Kidney (tissue), 13 donors: ENCODE measurements at regions not wholly inside any gene's neighbourhood (a gene's known extent, or its start where the extent isn't known, plus 50 kb on each side); places are given as distances from the start of the nearest gene placed in this dataset.

Experiments
- DNase-seq, 5 donors: peaks; one replicate each; pipeline ENCODE4 v3.0.0-alpha.2; 2013 to 2020
- FAIRE-seq: peaks from 2 replicates; lab custom pipeline; 2012; peaks lifted over from hg19 to GRCh38; lab: Jason Lieb, UNC
- H3K27ac ChIP-seq, 2 donors: one replicate each; pipeline ENCODE4 v1.7.0; 2013; ENCODE audit warnings: low read depth in 2 of 2, low read length in 2 of 2, inconsistent platforms in 1 of 2
- H3K27me3 ChIP-seq: one replicate; pipeline ENCODE4 v1.7.1; 2013; ENCODE audit warnings: low read length, inconsistent platforms; ENCODE audit not compliant: control insufficient read depth, insufficient read depth
- H3K36me3 ChIP-seq, 3 donors: one replicate each; pipeline versions ENCODE4 v1.7.0 to v1.7.1; 2013; ENCODE audit warnings: low read length in 3 of 3, control low read depth in 1 of 3, inconsistent platforms in 1 of 3; ENCODE audit not compliant: insufficient read depth in 3 of 3, control insufficient read depth in 2 of 3
- H3K4me1 ChIP-seq, 3 donors: one replicate each; pipeline versions ENCODE4 v1.7.0 to v1.7.1; 2013; ENCODE audit warnings: low read length in 3 of 3, inconsistent platforms in 1 of 3, low read depth in 1 of 3; ENCODE audit not compliant: control insufficient read depth in 2 of 3, insufficient read depth in 2 of 3
- H3K4me3 ChIP-seq, 3 donors: one replicate each; pipeline versions ENCODE4 v1.7.0 to v1.8.1; 2013; ENCODE audit warnings: low read length in 3 of 3, control low read depth in 1 of 3, inconsistent platforms in 1 of 3
- H3K9ac ChIP-seq, 3 donors: one replicate each; pipeline versions ENCODE4 v1.7.0 to v1.7.1; 2013; ENCODE audit warnings: low read length in 3 of 3, control low read depth in 1 of 3, inconsistent platforms in 1 of 3
- H3K9me3 ChIP-seq, 3 donors: one replicate each; pipeline versions ENCODE4 v1.7.0 to v1.7.1; 2013; ENCODE audit warnings: low read length in 3 of 3, control low read depth in 1 of 3, inconsistent platforms in 1 of 3; ENCODE audit not compliant: control insufficient read depth in 2 of 3, insufficient read depth in 1 of 3
- intact Hi-C: fragments of 100-400 bp; cut with DNase I; formaldehyde crosslinking; loops from one replicate; pipeline ENCODE4 v1.11.1; 2022
- TF ChIP-seq, protein P1 (sequence below): IDR thresholded peaks from 3 replicates; pipeline ENCODE4 v1.5.1; 2012; ENCODE audit warnings: mild to moderate bottlenecking, moderate library complexity, borderline replicate concordance; ENCODE audit not compliant: insufficient read depth; ENCODE audit errors: extremely low read depth
- donor health status: control.
- donor health status: control.
- donor health status: control.
- donor health status: control.
- donor health status: control.
- donor health status: DM: yes; HTN: yes; CAD: no.
- donor health status: Normal renal cell carcinoma (clear cell type).

DNA sequence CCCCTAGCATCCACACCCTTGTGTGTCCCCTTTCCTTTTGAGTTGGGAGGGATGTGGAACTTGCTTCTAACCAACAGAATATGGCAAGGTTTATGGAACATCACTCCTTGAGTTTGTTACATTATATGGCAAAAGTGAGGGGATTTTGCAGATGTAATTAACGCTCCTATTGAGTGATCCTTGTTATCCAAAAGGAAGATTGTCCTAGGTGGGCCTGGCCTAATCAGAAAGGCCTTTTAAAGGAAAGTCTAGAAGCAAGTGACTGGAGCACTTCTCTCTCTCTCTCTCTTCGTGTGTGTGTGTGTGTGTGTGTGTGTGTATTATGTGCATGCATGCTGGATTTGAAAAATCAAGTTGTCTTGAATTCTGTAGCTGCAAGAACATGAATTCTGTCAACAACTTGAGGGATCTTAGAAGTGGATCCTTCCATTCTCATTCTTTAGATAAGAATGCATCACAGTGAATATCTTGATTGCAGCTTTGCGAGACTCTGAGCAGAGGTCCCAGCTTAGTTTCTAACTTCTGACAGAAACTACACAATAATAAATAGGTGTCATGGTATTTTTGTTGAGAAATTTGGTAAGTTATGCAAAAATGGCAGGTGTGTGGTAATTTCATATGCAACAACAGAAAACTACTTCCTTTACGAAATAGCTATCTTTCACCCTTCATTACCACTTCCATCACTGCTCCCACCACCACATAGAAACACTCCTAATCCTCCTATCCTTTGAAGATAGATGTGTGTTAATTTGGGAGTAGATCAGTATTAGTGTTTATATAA lies 360.9 kb upstream of the CBLB start:
- intact Hi-C loops = no loop called here
- no peak for DNase-seq
- Histone ChIP-seq H3K27me3 (no peaks in the 10 kb centered on the region), H3K4me3 (no peak overlapping the region), H3K36me3 (no peaks in the 10 kb centered on the region), H3K27ac (no peak overlapping the region), H3K9ac (no peak overlapping the region), H3K4me1 (no peaks in the 10 kb centered on the region), H3K9me3 (no peaks in the 10 kb centered on the region)
- FAIRE-seq = no peak
- TF ChIP-seq, protein P1, sequence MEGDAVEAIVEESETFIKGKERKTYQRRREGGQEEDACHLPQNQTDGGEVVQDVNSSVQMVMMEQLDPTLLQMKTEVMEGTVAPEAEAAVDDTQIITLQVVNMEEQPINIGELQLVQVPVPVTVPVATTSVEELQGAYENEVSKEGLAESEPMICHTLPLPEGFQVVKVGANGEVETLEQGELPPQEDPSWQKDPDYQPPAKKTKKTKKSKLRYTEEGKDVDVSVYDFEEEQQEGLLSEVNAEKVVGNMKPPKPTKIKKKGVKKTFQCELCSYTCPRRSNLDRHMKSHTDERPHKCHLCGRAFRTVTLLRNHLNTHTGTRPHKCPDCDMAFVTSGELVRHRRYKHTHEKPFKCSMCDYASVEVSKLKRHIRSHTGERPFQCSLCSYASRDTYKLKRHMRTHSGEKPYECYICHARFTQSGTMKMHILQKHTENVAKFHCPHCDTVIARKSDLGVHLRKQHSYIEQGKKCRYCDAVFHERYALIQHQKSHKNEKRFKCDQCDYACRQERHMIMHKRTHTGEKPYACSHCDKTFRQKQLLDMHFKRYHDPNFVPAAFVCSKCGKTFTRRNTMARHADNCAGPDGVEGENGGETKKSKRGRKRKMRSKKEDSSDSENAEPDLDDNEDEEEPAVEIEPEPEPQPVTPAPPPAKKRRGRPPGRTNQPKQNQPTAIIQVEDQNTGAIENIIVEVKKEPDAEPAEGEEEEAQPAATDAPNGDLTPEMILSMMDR = no peak

DNA sequence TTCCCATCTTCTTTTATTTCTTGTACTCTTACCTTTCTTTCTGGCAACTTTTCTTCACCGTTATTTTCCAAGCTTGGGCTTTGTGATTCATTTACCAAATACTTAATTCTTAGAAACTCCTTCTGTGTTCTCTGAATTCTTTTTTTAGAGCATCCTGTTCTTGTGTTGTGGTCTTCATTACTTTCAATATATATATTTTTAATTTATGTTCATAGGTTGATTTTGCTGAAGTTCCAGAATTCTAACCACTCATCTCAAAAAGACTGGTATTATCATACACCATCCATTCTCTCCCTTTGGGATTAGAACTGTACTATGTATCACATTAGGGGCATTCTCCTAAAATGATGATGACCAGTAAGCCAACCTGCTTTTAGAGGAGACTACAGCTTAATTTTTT lies 362.3 kb upstream of the CBLB start:
- TF ChIP-seq, protein P1 = no peak
- Histone ChIP-seq H3K27me3 (no peaks in the 10 kb centered on the region), H3K27ac (no peak overlapping the region), H3K36me3 (no peaks in the 10 kb centered on the region), H3K9me3 (no peaks in the 10 kb centered on the region), H3K9ac (no peak overlapping the region), H3K4me1 (no peaks in the 10 kb centered on the region), H3K4me3 (no peak overlapping the region)
- intact Hi-C loops = no loop called here
- FAIRE-seq (no peak), DNase-seq (no peak)

DNA sequence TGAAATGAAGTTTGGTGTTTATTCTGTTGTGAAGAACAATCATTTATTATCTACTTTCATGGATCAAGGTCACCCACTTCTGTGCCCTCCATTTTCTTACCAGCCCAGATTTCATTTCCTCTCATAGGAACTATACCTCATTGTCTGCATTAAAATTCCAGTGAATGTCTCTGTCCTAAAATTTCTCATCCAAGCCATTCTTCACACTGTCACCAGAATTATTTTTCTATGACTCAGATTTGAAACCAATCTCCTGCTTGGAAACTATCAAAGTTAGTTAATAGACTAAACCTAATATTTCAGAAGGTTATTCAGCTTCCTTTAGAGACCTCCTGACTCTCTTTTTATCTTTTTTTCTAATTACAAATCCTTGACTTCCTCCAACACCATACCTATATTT lies 364.1 kb upstream of the CBLB start:
- Histone ChIP-seq H3K4me1 (no peaks in the 10 kb centered on the region), H3K27me3 (no peaks in the 10 kb centered on the region), H3K27ac (no peak overlapping the region), H3K9me3 (no peaks in the 10 kb centered on the region), H3K36me3 (no peaks in the 10 kb centered on the region), H3K9ac (no peak overlapping the region), H3K4me3 (no peak overlapping the region)
- DNase-seq (no peak), FAIRE-seq (no peak)
- TF ChIP-seq, protein P1 = no peak
- intact Hi-C loops = no loop called here
